DND-41 (cell line): ENCODE measurements at regions not wholly inside any gene's neighbourhood (a gene's known extent, or its start where the extent isn't known, plus 50 kb on each side); places are given as distances from the start of the nearest gene placed in this dataset.
A peak's percentile ranks its signal among the peaks of the same experiment; 100 is the strongest.

Source experiments
- ATAC-seq: fragments of 200-7000 bp; cut with Tn5 transposase; 3 replicates; pipeline ENCODE4 v1.9.1; 2021; ENCODE audit warnings: low read depth; ENCODE audit not compliant: insufficient read depth
- DNase-seq: peaks from one replicate; pipeline ENCODE4 v3.0.0-alpha.2; 2020
- H2AFZ ChIP-seq: 2 replicates; pipeline ENCODE4 v1.6.0; 2012; ENCODE audit warnings: low read depth, low read length
- H3K27ac ChIP-seq: 2 replicates; pipeline ENCODE4 v1.5.1; 2012; ENCODE audit warnings: low read length, inconsistent platforms
- H3K27me3 ChIP-seq: fragments of 200-600 bp; sonication (generic); 2 replicates; pipeline ENCODE4 v1.6.0; 2012; ENCODE audit warnings: low read length, mild to moderate bottlenecking, inconsistent platforms; ENCODE audit not compliant: insufficient read depth, poor library complexity
- H3K36me3 ChIP-seq: 2 replicates; pipeline ENCODE4 v1.5.1; 2012; ENCODE audit warnings: low read length, inconsistent platforms; ENCODE audit not compliant: insufficient read depth
- H3K4me1 ChIP-seq: 2 replicates; pipeline ENCODE4 v1.5.1; 2012; ENCODE audit warnings: mild to moderate bottlenecking, low read length; ENCODE audit not compliant: insufficient read depth
- H3K4me2 ChIP-seq: 2 replicates; pipeline ENCODE4 v1.6.0; 2012; ENCODE audit warnings: mild to moderate bottlenecking, moderate library complexity, low read length, inconsistent platforms; ENCODE audit not compliant: insufficient read depth
- H3K4me3 ChIP-seq, 2 experiments: fragments of 200-600 bp in 1 of 2; shearing (Covaris generic) in 1 of 2; 2 replicates each; pipeline ENCODE4 v1.5.1; 2012 to 2016; ENCODE audit warnings: inconsistent platforms in 2 of 2, low read length in 2 of 2, mild to moderate bottlenecking in 2 of 2, low read depth in 1 of 2, moderate library complexity in 1 of 2
- H3K79me2 ChIP-seq: 2 replicates; pipeline ENCODE4 v1.6.0; 2012; ENCODE audit warnings: low read length, inconsistent platforms; ENCODE audit not compliant: insufficient read depth
- H3K9ac ChIP-seq: 2 replicates; pipeline ENCODE4 v1.6.0; 2012; ENCODE audit warnings: low read depth, mild to moderate bottlenecking, inconsistent platforms, low read length, moderate library complexity
- H3K9me3 ChIP-seq: 2 replicates; pipeline ENCODE4 v1.5.1; 2012; ENCODE audit warnings: low read length, moderate library complexity, mild to moderate bottlenecking, inconsistent platforms; ENCODE audit not compliant: insufficient read depth, severe bottlenecking
- H4K20me1 ChIP-seq: 2 replicates; pipeline ENCODE4 v1.6.0; 2012; ENCODE audit warnings: low read length; ENCODE audit not compliant: insufficient read depth
- EZH2 ChIP-seq: IDR thresholded peaks from 3 replicates; pipeline ENCODE4 v1.6.1; 2012; ENCODE audit warnings: borderline replicate concordance, low read depth, mild to moderate bottlenecking, moderate library complexity, low read length, inconsistent platforms; ENCODE audit not compliant: severe bottlenecking
- TF ChIP-seq, protein P1 (sequence below): IDR thresholded peaks from 2 replicates; pipeline ENCODE4 v1.5.1; 2012; ENCODE audit warnings: borderline replicate concordance, low read length, moderate library complexity, mild to moderate bottlenecking; ENCODE audit not compliant: poor library complexity, severe bottlenecking; ENCODE audit errors: extremely low read depth

DNA sequence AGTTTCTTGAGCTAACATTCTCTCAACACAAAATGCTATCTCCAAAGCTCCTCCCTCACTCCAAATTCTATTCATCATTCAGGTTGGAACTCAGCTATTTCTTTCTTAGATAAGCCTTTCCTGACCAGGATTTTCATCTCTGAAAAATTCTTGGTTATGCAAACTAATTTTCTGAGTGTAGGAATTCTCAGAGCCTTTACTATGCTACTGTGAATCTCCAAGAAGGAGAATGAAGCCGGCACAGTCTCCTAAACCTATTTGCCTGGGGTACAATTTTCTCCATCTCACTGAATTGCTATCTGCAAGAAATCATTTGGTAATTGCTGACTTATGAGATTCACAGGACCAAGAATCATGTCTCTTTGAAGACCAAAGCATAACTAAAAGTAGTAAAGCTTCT lies 325.9 kb upstream of the ESRRG start:
- no peak overlapping the region for H3K4me3 ChIP-seq
- H3K4me1 ChIP-seq, result no peaks in the 10 kb centered on the region
- DNase-seq, result no peak
- H2AFZ ChIP-seq, result no peak overlapping the region
- H3K36me3 ChIP-seq, result no peaks in the 10 kb centered on the region
- no peaks in the 10 kb centered on the region for H3K9me3 ChIP-seq
- no peaks in the 10 kb centered on the region for H4K20me1 ChIP-seq
- H3K79me2 ChIP-seq, result no peaks in the 10 kb centered on the region
- TF ChIP-seq, protein P1, sequence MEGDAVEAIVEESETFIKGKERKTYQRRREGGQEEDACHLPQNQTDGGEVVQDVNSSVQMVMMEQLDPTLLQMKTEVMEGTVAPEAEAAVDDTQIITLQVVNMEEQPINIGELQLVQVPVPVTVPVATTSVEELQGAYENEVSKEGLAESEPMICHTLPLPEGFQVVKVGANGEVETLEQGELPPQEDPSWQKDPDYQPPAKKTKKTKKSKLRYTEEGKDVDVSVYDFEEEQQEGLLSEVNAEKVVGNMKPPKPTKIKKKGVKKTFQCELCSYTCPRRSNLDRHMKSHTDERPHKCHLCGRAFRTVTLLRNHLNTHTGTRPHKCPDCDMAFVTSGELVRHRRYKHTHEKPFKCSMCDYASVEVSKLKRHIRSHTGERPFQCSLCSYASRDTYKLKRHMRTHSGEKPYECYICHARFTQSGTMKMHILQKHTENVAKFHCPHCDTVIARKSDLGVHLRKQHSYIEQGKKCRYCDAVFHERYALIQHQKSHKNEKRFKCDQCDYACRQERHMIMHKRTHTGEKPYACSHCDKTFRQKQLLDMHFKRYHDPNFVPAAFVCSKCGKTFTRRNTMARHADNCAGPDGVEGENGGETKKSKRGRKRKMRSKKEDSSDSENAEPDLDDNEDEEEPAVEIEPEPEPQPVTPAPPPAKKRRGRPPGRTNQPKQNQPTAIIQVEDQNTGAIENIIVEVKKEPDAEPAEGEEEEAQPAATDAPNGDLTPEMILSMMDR, result no peak
- no peak for TF ChIP-seq EZH2
- no peak overlapping the region for H3K9ac ChIP-seq
- H3K27ac ChIP-seq, result no peak overlapping the region
- no peaks in the 10 kb centered on the region for H3K27me3 ChIP-seq
- no peak for ATAC-seq
- H3K4me2 ChIP-seq, result no peak overlapping the region

DNA sequence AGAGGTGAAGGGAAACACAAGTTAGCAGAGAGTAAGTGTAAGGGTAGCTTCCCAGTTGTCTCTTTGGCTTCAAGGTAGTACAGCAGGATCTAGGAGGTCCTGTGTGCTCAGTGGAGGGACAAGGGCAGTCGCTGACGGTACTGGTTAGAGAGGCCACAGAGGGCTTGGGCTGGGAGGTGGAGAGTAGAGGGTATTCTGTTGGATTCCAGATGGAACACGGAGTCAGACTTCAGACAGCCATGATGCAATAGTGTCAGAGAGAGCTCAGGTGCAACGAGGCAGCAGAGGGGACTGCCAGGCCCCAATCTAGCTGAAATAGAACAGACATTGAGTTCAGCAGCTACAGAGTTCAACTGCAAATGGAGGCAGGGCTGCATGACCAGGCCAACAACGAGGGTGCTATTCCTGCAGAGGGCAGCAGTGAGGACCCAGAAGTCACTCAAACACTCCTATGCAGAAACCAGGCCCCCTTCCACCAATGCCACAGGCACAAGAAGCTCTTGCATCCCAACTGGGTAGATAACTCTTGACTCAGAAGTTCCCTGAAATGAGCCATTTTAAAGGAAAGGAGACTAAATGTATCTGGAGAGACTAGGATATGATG lies 325.0 kb upstream of the ESRRG start:
- no peak for TF ChIP-seq EZH2
- TF ChIP-seq, protein P1, result no peak
- H3K9ac ChIP-seq, result no peak overlapping the region
- H3K36me3 ChIP-seq, result no peaks in the 10 kb centered on the region
- no peaks in the 10 kb centered on the region for H3K27me3 ChIP-seq
- DNase-seq, result peak; percentile 4
- H3K4me3 ChIP-seq, result no peak overlapping the region
- H4K20me1 ChIP-seq, result no peaks in the 10 kb centered on the region
- H3K27ac ChIP-seq, result no peak overlapping the region
- no peak for ATAC-seq
- H3K9me3 ChIP-seq, result no peaks in the 10 kb centered on the region
- H3K79me2 ChIP-seq, result no peaks in the 10 kb centered on the region
- no peak overlapping the region for H2AFZ ChIP-seq
- H3K4me2 ChIP-seq, result no peak overlapping the region
- no peaks in the 10 kb centered on the region for H3K4me1 ChIP-seq

DNA sequence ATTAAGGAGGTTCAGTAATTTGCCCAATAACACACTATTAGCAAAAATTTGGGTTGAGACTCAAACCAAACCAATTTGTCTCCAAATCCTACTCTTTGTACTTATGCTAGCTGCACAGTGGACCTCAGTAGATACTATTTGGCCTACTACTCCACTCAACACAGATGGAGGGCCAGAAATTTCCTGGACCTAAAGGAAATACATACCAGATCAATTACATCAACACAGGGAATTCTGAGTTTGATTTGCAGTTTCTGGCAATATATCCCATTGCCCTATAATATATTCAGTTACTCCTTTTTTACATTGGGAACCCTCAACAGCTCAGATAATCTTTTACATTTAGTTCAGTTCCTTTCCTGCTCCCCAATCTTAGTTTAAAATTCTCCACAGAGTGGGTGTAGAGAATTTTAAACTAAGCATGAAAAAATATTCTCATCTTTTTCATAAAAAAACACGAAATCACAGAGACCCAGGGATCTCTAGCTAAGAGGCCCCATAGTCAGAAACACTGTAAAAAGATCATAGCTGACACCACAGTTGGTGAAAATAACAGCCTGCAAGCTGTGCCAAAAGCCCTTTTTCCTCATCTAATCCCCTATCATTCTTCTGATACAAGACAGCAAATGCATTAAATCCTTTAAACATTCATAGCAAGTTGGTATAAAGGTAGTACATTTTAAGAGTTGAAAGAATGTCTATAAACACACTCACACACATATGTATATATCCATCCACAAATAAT lies 317.7 kb upstream of the ESRRG start:
- ATAC-seq, result no peak
- H3K36me3 ChIP-seq, result no peaks in the 10 kb centered on the region
- no peaks in the 10 kb centered on the region for H3K27me3 ChIP-seq
- no peaks in the 10 kb centered on the region for H4K20me1 ChIP-seq
- no peaks in the 10 kb centered on the region for H3K79me2 ChIP-seq
- DNase-seq, result no peak
- H3K9ac ChIP-seq, result no peak overlapping the region
- no peak overlapping the region for H3K27ac ChIP-seq
- no peak for TF ChIP-seq EZH2
- TF ChIP-seq, protein P1, result no peak
- H2AFZ ChIP-seq, result no peak overlapping the region
- no peak overlapping the region for H3K4me2 ChIP-seq
- H3K4me1 ChIP-seq, result no peaks in the 10 kb centered on the region
- peaks cover 6% of the 10 kb centered on the region for H3K9me3 ChIP-seq
- H3K4me3 ChIP-seq, result no peak overlapping the region
